ENCODE measurements at regions not wholly inside any gene's neighbourhood (a gene's known extent, or its start where the extent isn't known, plus 50 kb on each side); places are given as distances from the start of the nearest gene placed in this dataset.

DNA sequence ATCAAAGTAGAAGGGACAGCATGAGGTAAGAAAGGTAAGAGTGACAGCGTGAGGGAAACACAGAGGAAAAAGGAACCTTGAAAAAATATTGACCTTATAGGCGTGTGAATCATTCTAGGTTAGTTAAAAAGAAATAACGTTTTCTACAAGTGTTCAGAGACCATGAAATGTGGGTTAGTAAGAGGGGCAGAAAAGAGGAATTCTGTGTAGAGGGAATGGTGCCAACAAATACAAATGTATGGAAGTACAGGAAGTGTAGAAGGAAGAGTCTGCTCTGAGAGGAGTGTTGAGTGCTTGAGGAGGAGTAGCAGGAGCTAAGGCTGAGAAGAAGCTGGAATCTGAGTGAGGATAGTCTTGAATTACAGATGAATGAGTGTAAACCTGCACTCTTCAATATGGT is 418.6 kb upstream of the RIOK2 start:
- DNase-seq, result no peak

DNA sequence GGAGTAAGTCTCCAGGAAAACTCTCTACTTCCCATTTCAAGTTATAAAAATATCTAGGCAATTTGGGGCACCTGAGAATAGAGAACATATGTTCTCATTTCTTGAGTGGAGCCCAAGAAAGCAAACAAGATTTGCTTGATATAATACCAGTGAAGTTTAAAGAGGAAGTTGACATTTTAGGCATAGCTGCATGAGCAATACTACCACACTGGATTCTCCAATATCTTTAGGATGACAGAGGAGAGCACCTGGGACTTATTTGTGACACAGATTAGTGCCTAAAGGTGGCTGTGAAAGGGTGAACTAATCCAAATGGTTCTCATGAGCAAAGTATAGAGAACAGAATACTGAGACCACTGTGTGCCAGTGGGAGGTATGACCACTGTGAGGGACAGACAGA is 423.5 kb upstream of the RIOK2 start:
- no peak for DNase-seq

DNA sequence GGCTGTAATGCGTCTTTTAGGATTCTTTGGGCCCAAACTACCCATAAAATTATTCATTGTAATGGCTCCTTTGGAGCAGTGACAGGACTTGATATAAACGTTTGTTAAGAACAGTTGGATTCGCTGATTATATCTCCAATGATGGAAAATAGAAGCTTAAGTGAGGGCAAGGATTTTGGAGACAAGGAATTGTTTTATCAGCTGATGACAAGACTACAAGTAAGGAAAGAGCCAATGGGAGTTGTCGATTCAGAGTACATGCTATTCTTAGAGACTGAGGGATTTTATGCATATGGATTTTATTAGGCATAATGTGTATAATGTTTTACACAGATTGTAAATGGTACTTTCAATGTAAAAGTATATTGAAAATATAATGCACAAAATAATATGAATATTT is 425.5 kb upstream of the RIOK2 start:
- no peak for DNase-seq

DNA sequence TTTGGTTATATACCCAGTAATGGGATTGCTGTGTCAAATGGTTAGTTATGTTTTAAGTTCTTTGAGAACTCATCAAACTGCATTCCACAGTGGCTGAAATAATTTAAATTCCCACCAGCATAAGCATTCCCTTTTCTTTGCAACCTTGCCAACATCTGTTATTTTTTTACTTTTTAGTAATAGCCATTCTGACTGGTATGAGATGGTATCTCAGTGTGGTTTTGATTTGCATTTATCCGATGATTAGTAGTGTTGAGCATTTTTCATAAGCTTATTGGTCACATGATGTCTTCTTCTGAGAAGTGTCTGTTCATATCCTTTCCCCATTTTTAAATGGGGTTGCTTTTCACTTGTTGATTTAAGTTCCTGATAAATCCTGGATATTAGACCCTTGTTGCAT is 435.7 kb upstream of the RIOK2 start:
- DNase-seq, result no peak

GRCh38 chr5:97623441-97623840 is 440.4 kb upstream of the RIOK2 start:
- DNase-seq, result no peak

DNA sequence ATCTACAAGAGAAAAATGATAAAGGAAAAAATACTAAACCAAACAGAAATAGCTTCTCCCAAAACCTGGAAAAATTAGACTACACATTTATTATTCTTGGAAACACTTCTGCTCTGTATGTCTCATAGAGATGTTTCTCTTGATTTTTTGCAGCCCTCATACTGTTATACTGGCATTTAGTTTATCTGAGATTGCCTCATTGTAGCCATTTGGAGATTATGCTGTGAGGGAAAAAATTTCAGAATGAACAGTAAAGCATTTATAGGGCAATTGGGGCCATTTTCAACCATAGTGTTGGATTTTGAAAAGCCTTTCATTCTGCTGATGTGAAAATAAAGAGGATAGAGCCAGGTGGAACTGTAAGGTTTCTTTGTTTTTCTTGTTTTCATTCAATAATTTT is 441.8 kb upstream of the RIOK2 start:
- no peak for DNase-seq

DNA sequence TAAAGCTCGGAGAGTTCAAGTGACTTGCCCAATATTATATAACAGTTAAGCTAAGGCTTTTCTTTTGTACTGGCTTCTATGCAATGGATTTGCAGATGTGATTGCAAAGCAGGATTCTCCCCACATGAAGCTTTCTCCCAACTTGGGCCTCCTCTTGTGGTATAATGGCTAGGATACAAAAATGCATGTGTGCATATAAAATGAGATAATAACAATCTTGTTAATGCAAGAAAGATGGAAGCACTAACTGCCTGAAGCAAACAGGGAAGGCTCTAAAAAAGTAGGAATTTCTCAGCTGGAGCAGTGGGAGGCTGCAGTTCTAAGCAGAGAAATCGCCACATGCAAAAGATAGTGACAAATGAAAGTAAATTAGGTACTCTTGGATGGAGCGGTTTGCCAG is 444.2 kb upstream of the RIOK2 start:
- no peak for DNase-seq

DNA sequence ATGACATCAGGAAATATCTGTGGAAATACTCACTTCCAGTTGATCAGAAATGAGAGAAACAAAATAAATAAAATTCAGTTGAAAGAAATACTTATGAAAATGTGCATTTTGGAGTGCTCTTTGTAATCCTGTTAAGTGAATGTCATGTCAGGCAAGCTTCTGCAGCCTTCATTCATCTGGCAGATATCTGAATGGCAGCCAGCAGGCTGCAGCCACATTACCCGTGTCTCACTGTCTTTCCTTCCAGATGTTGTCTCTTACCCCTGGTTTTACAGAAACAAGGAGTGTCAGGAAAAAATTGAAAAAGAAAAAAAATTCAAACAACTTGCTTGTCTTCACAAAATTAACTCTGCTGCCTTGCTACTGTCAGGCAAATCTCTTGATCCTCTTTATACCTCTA is 445.0 kb upstream of the RIOK2 start:
- DNase-seq, result no peak

DNA sequence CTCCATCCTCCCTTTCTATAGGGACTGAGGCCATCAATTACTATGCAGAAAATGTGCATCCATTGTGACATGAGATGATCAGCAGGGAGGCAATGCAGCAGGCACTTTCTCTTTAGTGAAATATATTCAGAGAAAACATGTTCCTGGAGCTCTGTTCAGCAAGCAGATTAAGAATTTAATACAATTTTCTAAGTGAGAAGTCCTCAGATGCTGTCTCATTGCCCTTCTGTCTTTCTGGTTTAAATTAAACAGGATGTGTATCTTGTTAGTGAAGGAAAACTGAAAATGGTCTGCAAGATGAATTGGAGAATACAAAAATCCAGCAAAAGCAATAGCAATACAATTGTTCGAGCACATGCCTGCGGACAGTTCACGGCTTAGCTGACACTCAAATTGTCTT is 445.8 kb upstream of the RIOK2 start:
- DNase-seq, result no peak

DNA sequence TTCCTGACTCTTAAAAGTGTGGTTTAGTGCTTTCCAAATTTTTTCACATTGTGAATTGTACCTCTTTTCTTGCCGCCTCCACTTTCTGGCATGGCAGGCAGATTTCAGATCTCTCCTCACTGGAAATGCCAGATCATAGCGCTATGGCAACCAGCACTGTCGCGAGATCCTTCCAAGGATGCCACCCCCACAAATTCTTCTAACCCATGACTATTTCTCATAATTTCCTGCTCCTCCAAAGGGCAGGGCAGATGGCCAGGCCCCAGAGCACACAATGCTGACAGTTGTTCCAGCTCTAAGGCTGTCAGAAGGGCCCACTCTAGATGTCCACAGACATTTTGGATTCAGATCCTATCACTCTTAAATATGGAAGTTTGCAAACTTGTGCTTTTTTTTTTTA is 446.2 kb upstream of the RIOK2 start:
- peak; percentile 56 for DNase-seq

DNA sequence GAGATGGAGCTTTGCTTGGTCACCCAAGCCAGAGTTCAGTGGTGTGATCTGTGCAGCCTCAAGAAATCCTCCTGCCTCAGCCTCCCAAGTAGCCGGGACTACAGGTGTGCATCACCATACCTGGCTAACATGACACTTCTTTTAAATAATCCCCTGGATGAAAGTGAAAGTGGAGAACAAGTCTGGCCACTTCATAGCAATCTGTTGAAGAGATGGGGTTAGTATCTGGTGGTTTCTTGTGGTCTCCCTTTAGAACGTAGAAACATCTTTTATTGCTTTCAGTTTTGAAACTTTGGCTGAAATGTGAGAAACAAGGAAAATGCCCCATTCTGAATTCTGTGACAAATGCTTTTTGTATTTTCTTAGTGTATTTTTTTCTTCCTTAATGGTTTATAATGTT is 452.5 kb upstream of the RIOK2 start:
- no peak for DNase-seq

GRCh38 chr5:97636766-97637165 is 453.7 kb upstream of the RIOK2 start:
- DNase-seq, result no peak

DNA sequence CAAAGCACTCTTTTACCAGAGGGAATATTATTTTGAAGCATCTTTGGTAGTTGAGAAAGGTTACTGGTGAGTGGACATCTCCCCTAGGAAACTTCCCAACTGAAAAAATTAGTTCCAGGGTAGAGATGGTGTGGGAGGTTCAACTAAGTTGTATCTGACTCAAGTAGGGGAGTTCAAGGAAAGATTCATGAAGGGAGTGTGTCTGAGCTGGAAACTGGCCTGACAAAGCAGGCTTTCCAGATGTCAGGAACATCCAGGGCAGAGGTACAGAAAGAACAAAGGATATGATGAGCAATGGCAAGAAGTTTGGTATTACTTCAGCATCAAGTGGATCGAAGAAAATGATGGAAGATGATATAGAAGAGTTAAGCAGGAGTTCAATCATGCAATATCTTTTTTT is 458.0 kb upstream of the RIOK2 start:
- no peak for DNase-seq

- DNase-seq, result no peak
These were observed 461.2 kb upstream of the RIOK2 start for GRCh38 chr5:97644206-97644605.

- DNase-seq, result no peak
These were observed 461.8 kb upstream of the RIOK2 start for GRCh38 chr5:97644896-97645295.

- DNase-seq, result no peak
These were observed 474.2 kb upstream of the RIOK2 start for GRCh38 chr5:97657239-97657638.

DNA sequence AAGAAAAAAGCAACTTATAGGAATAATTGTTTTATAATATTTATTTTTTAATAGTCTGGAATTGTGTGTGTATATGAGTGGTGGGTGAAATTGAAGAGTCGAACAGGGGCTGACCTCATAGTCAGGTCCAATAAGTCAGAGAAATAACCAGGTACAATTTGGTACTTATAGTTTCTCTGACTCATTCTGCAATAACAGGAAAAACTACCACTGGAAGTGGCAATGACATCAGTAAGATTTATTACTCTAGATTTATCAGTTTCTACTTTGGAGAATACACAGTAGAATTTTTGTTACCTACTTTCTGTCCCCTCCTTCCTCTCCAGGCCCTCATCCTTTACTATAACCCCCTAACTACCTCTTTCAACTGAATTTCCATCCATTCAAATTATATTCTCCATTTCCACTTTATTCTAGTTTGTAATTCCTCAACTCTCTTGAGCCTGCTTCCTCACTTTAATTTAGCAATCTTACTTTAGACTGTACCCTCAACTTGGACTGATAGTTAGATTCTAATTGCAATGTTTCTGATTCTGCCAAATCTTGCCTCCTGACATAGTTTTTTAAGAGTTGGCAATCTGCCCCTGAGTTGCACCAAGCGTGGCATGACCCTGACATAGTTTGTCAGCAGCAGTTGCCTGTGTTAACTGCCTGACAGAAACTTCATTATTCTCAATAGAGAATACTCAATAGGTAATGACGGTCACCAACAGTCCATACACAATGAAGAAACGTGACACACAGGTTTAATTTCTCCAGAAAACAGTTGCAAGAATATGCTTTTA is 475.3 kb upstream of the RIOK2 start:
- no peak for DNase-seq

- DNase-seq, result no peak
These were observed 483.7 kb upstream of the RIOK2 start for GRCh38 chr5:97666783-97667182.

DNA sequence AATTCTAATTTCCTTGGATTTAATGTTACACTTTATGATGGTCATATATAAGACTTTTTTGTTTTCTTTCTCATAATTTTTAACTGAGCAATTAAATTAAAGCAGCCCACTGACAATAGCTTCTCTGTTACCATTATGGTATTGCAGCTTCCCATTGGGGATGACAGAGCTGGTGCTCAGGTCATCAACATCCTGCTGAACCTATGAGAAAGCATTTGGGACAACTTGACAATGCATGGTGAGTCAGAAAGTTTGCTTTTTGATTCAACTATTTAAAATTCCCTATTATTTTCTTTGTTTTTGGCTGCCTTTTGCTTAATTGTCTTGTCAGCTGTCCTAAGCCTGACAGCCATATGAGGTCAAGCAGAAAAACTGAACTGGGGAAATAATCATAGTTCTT is 487.4 kb upstream of the RIOK2 start:
- DNase-seq, result no peak

DNA sequence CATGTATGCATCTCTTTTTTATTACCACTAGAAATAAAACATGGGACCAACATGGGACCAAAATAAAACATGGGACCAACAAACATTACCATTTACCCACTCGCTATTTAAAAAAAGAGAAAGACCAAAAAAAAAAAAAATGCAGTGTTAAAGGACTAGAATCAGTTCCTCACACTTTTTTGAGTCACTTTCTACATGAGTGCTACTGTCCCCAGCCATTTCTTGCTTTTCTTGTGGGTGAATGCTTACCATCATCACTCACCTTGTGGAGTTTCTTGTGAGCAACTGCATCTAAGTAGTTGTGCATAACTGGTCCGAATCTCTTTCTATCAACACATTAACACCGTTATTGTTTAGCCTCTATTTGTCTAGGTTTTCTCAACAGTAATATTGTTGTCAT is 493.6 kb upstream of the RIOK2 start:
- DNase-seq, result no peak

DNA sequence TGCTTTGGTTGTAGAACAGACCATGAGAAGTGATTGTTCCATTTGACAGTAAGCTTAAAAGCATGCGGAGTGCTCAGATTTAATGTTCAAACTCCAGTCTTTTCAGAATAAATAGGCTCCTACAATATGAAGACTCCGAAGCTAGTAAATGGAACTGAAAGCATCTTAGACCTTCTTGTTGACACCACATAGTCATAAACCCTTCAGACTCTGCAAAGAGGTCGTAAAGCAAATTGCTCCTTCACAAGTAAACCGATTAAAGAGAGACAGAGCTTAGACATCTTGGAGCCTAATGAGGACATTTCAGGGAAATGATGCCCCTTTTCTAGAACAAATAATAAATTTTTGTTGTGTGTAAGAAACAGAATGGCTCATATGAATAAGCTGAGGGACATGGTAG is 511.0 kb upstream of the RIOK2 start:
- DNase-seq, result no peak

- DNase-seq, result no peak
These were observed 531.4 kb upstream of the RIOK2 start for GRCh38 chr5:97714424-97714823.

DNA sequence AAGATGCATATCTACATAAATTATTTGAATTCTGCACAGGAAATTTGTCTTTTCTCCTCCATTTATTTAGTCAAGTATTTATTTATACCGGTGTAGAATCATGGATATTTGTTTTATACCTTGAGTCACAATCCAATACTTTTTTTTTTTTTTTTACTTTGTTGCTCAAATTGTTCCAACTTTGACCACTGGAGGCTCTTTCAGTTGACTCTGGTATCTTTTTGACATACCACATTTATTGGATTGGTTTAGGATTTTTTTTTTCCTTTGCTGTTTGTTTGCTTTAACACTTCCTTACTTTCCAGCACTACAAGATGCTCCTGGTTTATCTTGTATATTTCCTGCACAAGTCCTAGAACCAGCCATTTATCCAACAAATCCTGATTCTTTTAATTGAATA is 543.1 kb upstream of the RIOK2 start:
- DNase-seq, result no peak

- DNase-seq, result no peak
These were observed 545.9 kb upstream of the RIOK2 start for GRCh38 chr5:97728920-97729319.

- no peak for DNase-seq
These were observed 546.9 kb upstream of the RIOK2 start for GRCh38 chr5:97729938-97730337.
